ENCODE measurements at regions not wholly inside any gene's neighbourhood (a gene's known extent, or its start where the extent isn't known, plus 50 kb on each side); places are given as distances from the start of the nearest gene placed in this dataset.

DNA sequence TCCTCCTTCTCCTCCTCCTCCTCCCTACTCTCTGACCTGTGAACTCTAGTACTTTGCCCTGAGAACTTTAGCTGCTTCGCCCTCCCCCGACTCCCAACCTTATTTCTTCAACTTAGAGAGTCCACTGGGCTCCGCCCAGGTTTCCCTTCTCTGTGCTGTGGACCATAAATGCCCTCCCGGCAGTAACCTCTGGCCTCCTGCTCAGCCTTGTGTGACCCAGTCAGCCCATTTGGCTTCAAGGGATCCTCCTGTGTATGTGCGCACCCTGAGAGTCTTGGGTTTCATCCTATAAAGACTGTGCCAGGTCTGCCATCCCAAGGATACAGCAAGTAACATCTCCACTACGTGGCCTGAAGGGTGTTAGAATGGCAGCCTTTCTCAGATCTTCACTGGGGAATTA, 275.6 kb upstream of the C16orf82 start:
- no peak for TF ChIP-seq POLR2A (IDR thresholded peaks at IDR 0.05)
- TF ChIP-seq, protein P1, sequence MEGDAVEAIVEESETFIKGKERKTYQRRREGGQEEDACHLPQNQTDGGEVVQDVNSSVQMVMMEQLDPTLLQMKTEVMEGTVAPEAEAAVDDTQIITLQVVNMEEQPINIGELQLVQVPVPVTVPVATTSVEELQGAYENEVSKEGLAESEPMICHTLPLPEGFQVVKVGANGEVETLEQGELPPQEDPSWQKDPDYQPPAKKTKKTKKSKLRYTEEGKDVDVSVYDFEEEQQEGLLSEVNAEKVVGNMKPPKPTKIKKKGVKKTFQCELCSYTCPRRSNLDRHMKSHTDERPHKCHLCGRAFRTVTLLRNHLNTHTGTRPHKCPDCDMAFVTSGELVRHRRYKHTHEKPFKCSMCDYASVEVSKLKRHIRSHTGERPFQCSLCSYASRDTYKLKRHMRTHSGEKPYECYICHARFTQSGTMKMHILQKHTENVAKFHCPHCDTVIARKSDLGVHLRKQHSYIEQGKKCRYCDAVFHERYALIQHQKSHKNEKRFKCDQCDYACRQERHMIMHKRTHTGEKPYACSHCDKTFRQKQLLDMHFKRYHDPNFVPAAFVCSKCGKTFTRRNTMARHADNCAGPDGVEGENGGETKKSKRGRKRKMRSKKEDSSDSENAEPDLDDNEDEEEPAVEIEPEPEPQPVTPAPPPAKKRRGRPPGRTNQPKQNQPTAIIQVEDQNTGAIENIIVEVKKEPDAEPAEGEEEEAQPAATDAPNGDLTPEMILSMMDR (IDR thresholded peaks at IDR 0.05), result no peak

All from vagina (tissue), 2 donors.